GM18907 (cell line): ENCODE measurements at regions not wholly inside any gene's neighbourhood (a gene's known extent, or its start where the extent isn't known, plus 50 kb on each side); places are given as distances from the start of the nearest gene placed in this dataset.
"Not testable (repeated sequence)": the region's sequence is repeated elsewhere in the genome, so short reads cannot be mapped to it uniquely, and the experiment has no call there.

Source experiments
- ATAC-seq: cut with Tn5 transposase; IDR thresholded peaks from one replicate; pipeline ENCODE4 v1.9.1; 2021; ENCODE audit warnings: mild to moderate bottlenecking, moderate library complexity; ENCODE audit not compliant: unreplicated experiment

DNA sequence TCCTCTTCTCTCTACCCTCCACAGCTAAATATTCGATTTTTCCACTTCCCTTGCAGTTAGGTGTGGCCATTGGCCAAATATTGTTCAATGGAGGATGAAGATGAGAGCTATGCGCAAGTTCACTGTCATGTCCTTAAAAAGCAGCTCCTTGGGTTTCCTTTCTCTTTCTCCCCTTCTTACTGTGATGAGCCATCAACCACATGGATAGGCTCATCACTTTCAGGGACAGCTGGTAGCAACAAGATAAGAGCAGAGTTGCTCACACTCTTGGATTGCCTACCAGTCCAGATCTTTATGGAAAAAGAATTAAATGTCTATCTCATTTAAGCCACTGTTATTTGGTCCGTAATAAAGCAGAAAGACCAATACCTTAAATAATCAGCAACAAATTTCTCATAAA, 377.0 kb downstream of the DDX10 start:
- no peak for ATAC-seq

DNA sequence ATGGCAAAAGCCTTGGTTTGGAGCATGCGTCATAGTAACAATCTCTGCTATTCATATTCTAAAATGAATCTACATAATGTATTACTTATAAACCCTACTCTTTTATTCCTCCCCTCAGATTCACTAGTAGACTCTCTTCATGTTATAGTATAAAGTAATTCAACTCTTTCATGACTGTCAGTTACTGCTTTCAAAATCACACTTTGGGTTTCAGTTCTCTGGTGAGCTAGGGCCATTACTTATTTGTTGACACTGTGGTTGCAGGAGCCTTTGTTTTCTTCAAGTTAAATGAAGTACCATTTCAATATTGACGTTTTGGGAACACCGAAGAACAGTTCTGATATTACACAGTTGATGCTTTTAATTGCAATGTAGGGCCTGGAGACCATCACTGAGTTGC, 378.4 kb downstream of the DDX10 start:
- no peak for ATAC-seq

DNA sequence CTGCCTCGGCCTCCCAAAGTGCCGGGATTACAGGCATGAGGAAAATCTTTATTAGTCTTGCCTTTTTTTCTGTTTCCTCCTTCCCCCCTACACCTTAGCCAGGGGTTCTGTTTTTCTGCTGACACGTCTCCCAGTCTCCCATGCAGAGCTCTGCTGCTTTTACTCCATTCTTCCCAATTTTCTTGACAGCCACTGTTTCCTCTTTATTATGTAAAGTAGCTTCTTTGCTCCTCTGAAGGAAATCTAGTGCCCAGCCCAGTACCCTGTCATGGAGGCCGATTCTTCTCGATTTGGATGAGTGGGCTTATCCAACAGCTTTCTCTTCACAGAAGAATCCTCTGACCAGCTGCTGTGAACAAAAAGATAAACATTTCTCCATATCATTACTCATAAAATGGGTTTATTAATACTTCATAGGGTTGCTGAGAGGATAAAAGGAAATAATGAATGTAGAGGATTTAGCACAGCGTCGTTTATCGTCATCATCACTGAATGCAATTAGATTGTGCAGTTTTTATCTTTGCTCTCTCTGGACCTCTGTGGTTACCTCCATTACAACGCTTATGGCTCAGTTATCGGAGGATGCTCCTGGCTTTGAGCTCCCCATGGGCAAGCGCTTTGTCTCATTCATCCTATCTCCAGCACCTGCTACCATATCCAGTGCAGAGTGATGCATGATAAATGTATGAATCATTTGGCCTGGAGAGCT, 375.6 kb upstream of the C11orf87 start:
- ATAC-seq: no peak

DNA sequence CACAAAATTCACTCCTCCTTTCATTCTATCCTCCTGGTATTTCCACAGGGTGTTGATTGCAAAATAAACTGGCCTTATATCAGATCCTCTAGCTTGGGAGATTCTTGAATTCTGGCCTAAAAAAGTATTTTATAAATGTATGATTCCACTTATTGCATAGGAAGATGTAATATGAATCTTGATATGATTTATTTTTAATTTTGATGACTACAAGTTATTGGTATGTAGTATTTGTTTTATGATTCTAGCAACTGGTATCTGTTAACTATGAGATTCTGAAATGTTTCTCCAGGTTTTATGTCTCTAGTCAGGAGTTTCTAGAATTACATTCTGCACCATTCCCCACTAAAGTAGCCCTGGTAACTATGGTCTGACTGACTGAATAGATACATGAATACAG, 373.9 kb upstream of the C11orf87 start:
- ATAC-seq: no peak

DNA sequence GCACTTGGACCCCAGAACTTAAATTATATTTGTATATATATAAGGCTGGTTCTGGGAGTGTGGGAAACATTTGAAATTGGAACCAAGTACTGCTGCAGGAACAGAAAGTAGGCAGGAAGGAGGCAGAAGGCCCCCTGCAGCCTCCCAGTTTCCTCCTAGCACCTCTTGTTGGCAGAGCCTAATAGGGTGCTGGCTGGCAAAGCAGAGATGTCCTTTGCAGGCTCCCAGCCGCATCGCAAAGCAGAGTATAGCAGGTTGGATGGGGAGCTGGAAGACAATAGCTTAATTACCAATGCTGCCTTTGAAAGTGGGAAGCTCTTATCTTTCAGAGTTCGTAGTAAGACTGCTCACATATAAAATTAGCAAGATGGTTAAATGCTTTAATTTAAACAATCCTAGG, 370.8 kb upstream of the C11orf87 start:
- no peak for ATAC-seq

DNA sequence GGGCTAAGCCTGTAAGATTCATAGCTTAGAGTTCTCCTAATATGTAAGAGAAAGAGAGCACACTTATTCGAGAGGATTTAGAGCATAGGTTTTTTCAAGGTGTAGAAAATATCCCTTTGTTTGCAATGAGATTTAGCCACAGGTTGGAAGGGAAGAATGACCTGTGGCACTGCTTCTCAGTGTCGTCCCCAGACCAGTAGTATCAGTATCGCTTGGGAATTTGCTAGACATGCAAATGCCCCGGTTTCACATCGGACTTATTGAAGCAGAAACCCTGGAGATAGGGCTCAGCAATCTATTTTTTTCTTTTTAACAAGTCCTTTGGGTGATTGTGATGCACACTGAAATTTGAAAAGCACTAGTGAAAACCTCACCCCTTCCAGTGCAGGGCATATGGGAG, 362.6 kb upstream of the C11orf87 start:
- no peak for ATAC-seq

DNA sequence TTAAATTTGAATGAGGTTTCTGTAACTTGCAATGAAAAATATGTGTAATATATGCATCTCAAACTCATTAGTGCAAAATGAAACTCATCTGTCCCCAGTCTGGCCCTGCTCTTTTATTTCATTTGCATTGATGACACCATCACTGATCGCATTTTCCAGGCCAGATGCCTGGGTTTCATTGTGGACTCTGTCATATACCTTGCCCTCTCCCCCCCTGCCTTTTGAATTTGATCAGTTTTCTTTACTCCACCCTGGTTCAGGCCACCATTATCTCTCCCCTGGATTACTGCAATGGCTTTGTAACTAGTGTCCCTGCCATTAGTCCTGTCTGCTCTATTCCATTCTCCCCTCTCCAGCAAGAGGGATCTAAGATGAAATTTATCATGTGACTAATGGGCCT, 360.6 kb upstream of the C11orf87 start:
- no peak for ATAC-seq

DNA sequence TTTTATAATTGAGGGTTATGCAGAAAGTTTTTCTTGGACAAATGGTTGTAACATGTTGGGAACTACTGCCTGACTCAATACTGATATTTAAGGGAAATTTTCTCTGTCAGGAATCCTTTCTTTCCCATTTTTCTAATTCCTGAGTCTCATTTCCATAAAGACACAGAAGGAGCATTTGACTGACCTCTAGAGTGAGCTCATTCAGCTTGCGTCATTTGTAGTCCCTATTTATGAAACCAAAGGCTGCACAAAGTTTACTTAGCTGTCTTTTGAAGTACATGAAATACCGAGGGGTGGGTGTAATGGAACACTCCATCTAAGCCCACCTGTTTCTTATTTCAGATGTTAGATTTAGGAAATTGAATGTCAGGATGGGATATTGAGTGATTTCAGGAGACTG, 359.5 kb upstream of the C11orf87 start:
- ATAC-seq: no peak

DNA sequence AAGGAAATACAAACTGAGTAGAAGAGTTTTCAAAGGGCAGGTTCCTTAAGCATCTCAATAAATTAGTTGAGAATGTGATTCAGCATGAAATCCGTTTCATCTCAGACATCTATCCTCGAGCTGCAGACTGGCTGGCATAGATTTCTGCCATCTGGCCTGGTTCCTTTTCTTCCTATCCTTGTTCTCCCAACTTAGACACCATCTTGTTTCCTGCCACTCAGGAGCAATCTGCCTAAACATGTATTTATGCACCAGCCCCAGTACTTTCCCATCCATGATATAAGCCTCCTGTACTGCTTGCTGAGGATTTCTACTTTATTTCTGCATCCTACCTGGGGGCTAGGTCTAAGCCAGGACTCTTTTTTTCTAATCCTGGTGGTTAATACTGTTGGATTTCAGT, 359.1 kb upstream of the C11orf87 start:
- ATAC-seq: no peak

DNA sequence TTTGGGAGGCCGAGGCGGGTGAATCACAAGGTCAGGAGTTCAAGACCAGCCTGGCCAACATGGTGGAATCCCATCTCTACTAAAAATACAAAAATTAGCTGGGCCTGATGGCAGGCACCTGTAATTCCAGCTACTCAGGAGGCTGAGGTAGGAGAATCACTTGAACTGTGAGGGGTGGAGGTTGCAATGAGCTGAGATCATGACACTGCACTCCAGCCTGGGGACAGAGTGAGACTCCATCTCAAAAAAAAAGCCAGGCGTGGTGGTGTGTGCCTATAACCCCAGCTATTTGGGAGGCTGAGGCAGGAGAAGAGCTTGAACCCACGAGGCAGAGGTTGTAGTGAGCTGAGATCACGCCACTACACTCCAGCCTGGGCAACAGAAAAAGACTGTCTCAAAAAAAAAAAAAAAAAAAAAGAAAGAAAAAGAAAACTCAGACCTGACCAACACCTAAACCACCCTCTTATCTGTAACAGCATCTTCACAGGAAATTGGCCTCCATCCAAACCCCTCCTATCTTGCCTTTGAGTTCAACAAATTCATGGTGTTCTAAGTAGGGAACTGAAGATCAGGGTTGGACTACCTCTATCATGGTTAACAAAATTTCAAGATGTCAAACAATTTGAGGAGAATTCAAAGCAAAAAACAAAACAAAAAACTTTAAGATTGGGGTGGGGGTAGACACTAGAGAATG, 357.2 kb upstream of the C11orf87 start:
- not testable (repeated sequence) for ATAC-seq

DNA sequence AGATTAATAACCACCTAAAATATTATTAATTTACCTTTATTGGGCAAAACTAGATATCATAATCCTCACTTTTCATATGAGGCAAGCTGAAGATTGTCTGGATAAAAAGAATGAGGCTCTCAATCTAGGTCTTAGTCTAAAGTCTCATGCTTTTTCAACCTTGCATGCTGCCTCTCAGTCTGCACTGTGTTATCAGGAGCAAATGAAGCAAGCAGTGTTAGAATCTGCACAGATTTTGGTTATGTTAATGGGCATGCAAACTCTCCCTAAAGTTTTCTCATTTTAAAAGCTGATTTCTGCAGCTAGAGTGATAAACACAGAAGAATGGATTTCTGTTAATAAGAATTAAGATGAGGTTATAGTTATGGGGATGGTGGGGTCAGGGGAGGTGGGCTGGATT, 350.7 kb upstream of the C11orf87 start:
- no peak for ATAC-seq

DNA sequence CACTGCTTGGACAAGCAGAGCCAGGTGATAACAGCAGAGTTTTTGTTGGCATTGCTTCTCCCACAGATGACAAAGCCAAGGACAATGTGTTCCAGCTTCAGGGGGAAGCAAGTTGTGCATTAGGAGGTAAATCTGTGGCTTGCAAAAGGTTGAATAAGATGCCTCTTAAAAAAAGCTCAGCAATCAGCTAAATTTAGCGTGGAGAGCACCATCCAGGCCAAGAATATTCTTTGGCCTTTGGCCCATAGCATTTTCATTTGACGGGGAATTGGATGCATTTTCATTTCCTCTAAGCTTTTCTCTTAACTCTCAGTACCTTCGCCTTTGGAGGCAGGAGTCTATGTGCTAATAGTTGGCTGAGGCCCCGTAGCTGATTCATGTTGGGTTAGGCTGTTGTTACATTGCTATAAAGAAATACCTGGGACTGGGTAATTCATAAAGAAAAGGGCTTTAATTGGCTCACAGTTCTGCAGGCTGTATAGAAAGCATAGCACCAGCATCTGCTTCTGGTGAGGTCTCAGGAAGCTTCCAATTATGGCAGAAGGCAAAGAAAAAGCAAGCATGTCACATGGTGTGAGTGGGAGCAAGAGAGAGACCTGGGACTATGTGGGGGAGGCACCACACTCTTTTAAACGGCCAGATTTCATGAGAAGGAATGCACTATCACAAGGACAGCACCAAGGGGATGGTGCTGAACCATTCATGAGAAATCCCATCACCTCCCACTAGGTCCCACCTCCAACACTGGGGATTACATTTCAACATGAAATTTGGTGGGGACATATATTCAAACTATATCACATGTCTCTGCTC, 350.1 kb upstream of the C11orf87 start:
- no peak for ATAC-seq

DNA sequence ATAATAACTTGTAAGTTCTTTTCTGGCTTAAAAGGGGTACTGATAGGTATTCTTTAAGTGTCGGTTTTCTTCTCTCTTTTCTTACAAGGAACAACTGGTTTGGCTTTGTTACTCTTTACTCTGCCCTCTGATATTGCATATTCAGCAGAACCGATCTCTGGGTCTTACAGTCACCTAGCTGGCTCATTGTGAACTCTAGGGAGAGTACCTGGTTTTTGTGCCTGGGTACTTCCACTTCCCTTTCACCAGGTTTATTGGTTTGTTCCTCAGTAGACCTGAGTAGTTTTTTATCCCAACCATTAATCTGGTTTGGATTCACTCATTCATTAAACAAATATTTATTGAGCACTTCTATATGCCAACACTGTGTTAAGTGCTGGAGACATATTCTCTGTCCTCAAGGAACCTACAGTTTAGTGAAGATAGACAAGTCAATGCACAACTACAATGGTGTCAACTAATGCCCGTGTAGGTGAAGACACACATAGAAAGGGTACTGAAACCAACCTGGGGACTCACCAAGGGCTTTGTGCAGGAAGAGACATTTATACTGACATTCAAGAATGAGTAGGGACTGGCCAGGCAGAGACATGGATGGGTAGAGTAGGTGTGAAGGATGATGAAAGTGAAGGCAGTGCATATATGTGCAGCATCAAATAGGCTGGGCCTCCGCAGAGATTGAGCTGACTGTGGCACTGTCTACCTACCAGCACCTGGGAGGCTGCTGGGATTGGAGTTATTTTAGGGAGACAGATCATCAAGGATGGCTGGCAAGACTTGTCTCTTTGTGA, 348.8 kb upstream of the C11orf87 start:
- ATAC-seq: no peak

DNA sequence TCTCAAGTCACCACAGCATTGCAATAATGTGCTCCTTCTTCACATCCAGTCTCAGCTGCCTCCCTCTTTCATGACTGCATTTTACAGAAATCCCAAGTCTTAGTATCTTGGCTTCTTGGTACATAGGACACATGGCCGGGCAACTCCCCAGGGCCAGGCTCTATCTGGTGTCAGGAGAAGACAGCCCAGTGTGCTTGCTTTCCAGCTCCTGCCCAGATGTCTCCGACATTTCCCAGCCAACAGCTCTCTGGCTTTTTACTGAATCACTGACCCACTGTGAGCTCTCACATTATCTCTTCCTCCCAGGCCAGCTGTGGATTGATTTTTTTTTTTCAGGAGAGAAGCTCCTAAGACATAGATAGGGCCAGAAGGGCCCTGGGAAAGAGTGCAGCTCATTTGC, 346.0 kb upstream of the C11orf87 start:
- no peak for ATAC-seq

DNA sequence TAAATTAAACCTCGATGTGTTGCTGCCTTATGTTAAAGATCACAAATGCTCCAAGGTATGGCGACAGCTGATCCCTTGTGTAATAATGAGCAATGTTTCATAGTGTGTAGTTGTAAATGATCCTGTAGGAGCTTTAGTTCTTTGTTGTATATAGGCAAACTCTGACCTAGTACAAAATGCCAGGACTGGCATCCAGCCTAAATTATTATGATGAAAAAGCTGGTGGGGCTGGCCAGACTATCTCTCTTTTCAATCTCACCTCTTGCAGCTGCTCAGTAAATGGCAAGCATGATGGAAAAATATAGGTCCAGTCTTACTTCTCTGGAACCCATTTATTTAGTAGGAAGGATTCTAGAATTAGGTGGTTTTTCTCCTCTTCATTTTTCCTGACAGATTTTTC, 345.1 kb upstream of the C11orf87 start:
- ATAC-seq: no peak

DNA sequence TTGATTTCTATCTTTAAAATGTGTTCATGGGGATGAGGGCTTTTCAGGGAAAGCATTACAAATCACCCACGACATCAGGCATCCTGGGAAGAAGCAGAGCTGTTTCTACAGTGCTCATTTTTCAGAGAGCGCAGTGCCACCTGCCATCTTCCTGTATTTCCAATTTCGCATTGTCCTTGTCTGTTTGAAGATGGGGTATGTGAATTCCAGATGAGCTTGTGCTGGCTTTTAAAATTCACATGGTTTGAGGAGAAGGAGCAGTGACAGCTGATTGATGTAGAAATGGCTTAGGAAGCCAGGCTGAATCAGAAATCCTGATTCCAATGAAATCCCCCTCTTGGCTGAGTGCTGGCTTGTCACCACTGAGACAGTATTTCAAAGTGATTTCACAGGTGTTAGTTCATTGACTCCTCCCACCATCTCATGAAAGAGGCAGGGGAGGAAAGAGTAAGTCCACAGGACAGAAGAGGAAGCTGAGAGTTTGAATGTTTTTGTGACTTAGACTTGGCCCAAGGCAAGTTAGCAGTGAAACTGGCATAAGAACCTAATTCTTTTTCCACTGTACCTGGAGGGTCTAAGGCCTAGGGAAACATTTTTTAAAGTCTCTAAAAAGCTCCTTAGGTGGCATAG, 344.6 kb upstream of the C11orf87 start:
- no peak for ATAC-seq

DNA sequence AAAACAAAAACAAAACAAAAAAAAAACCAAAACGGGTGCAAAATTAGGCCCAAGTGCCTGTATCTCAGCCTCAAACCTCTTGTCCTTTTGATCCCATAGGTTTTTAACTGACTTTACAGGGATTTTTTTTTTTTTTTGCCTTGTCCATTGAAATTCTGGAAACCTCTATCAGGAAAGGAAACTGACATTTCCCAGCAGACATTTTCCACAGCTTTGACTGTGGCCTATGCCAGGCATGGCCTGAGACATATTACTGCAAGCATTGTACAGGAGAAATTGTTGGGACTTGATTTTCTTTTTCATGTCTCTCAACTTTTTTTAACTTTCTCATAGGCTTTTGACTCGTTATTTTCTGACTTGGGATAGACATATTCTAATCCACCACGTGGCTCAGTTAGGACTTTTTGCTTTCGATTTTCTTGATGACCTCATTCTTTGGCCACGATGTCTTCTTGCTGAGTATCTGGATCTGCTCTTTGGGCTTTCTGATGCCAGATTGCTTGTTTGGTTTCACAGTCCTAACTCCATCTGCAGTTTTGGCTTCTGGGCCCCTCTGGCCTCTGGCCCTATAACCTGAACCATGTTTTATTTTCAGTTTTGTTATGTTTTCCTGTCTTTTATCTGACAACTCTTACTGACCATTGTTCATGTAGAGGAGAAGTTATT, 336.1 kb upstream of the C11orf87 start:
- ATAC-seq: no peak

DNA sequence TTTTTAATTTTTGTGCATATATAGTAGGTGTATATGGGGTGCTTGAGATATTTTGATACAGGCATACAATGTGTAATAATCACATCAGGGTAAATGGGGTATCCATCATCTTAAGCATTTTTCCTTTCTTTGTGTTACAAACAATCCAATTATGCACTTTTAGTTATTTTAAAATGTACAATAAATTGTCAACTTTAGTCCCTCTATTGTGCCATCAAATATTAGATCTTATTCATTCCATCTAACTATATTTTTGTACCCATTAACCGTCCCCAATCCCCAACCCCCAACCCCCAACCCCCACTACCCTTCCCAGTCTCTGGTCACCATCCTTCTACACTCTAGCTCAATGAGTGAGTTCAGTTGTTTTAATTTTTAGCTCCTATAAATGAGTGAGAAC, 335.1 kb upstream of the C11orf87 start:
- ATAC-seq: no peak

DNA sequence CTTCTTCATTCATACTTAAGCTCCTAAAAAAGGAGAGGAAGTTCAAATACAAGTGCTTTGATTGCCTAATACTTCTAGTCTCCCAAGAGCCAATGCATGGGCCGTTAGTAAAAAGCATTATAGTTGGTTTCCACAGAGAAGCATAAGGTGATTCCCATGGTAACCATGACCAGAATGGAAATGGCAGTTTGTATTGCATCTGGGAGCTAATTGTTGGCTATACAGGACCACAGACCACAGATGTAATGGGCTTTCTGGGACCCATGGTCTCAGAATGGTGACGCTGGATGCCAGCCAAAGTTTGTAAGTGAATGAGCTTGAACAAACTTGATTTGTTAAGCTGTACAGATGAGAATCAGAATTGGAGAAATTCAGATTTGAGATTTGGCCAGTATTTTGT, 333.9 kb upstream of the C11orf87 start:
- ATAC-seq: no peak

DNA sequence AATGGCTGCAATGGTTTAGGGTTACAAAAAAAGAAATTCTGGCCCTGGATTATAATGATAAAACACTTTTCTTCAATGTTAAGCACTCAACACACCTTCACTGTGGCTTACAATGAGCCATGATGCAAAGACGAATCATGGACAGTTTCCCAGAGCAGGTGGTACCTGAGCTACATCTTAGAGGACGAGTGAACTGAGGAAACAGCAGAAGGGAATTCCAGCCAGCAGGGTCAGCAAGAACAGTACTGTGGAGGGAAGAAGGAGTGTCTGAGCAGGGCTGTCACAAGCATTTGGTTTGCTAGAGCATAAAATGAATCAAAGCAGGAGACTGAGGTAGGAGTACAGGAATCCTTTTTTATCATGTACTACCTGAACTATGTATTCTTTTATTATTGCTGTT, 332.8 kb upstream of the C11orf87 start:
- no peak for ATAC-seq
